BJ (cell line): ENCODE measurements at regions not wholly inside any gene's neighbourhood (a gene's known extent, or its start where the extent isn't known, plus 50 kb on each side); places are given as distances from the start of the nearest gene placed in this dataset.

Experiments
- CTCF ChIA-PET: fragments of 350-600 bp; formaldehyde crosslinking; extraction: SDS; loops from one replicate; lab custom pipeline; 2021; ENCODE audit warnings: antibody characterized with exemption, inconsistent platforms; lab: Yijun Ruan, JAX
- POLR2A ChIA-PET: fragments of 300-600 bp; sonication (Branson Sonifier 250); formaldehyde crosslinking; extraction: SDS; loops from one replicate; lab custom pipeline; 2021; ENCODE audit warnings: antibody characterized with exemption; lab: Charles Lee
- DNase-seq: peaks from one replicate; pipeline ENCODE4 v3.0.0-alpha.2; 2011; ENCODE audit warnings: low read depth
- H3K27me3 ChIP-seq: 2 replicates; pipeline ENCODE4 v1.6.0; 2011; ENCODE audit warnings: low read length; ENCODE audit not compliant: control insufficient read depth, insufficient read depth
- H3K36me3 ChIP-seq: 2 replicates; pipeline ENCODE4 v1.5.1; 2011; ENCODE audit warnings: low read length; ENCODE audit not compliant: control insufficient read depth, insufficient read depth
- H3K4me3 ChIP-seq: 2 replicates; pipeline ENCODE4 v1.5.1; 2011; ENCODE audit warnings: low read depth, mild to moderate bottlenecking, control low read depth, low read length
- CTCF ChIP-seq: IDR thresholded peaks from 2 replicates; pipeline ENCODE4 v1.5.1; 2011; ENCODE audit warnings: low read depth, mild to moderate bottlenecking, control low read depth, inconsistent platforms, low read length, moderate library complexity; ENCODE audit not compliant: insufficient read depth

- H3K27me3 ChIP-seq = no peaks in the 10 kb centered on the region
- ChIA-PET CTCF (interaction anchor here (0.5 to 1.4 kb wide), 2 partner anchors 12 to 1263 kb away, joined by 3 to 4 read pairs; no protein-coding TSS in a partner anchor), POLR2A (no interaction called here)
- no peak for TF ChIP-seq CTCF
- DNase-seq = no peak
- no peak overlapping the region for H3K4me3 ChIP-seq
- H3K36me3 ChIP-seq = no peaks in the 10 kb centered on the region
Observed at GRCh38 chr2:195521589-195521988, 135.4 kb upstream of the SLC39A10 start.

- Histone ChIP-seq H3K27me3 (no peaks in the 10 kb centered on the region), H3K36me3 (no peaks in the 10 kb centered on the region), H3K4me3 (no peak overlapping the region)
- DNase-seq = peak; percentile 30
- no peak for TF ChIP-seq CTCF
- ChIA-PET POLR2A (interaction anchor here (0.6 to 1.0 kb wide), 2 partner anchors 21 to 136 kb away, joined by 3 to 5 read pairs; partner anchors contain the start of gene SLC39A10), CTCF (interaction anchor here (1.4 kb wide), 1 partner anchor 13 kb away, joined by 4 read pairs; no protein-coding TSS in a partner anchor)
Observed at GRCh38 chr2:195520671-195521155, 136.3 kb upstream of the SLC39A10 start.

- no peaks in the 10 kb centered on the region for H3K27me3 ChIP-seq
- H3K4me3 ChIP-seq = no peak overlapping the region
- no peak for DNase-seq
- H3K36me3 ChIP-seq = no peaks in the 10 kb centered on the region
- ChIA-PET POLR2A (no interaction called here), CTCF (no interaction called here)
- TF ChIP-seq CTCF = no peak
Observed at GRCh38 chr2:195515551-195515950, 141.5 kb upstream of the SLC39A10 start.

GRCh38 chr2:195514365-195514764 is 142.7 kb upstream of the SLC39A10 start:
- CTCF ChIA-PET = no interaction called here
- POLR2A ChIA-PET = no interaction called here
- Histone ChIP-seq H3K36me3 (no peaks in the 10 kb centered on the region), H3K27me3 (no peaks in the 10 kb centered on the region), H3K4me3 (no peak overlapping the region)
- no peak for TF ChIP-seq CTCF
- DNase-seq = no peak

- CTCF ChIA-PET = no interaction called here
Observed at GRCh38 chr2:195513119-195513518, 143.9 kb upstream of the SLC39A10 start.

More at GRCh38 chr2:195513119-195513518, 143.9 kb upstream of the SLC39A10 start:
- no peaks in the 10 kb centered on the region for H3K27me3 ChIP-seq
- TF ChIP-seq CTCF = no peak
- H3K36me3 ChIP-seq = no peaks in the 10 kb centered on the region
- no peak overlapping the region for H3K4me3 ChIP-seq
- POLR2A ChIA-PET = no interaction called here
- DNase-seq = no peak
